HCT116 (cell line): ENCODE measurements at regions not wholly inside any gene's neighbourhood (a gene's known extent, or its start where the extent isn't known, plus 50 kb on each side); places are given as distances from the start of the nearest gene placed in this dataset.

Experiments
- ATAC-seq: fragments of 200-7000 bp; cut with Tn5 transposase; 2 replicates; pipeline ENCODE4 v1.9.1; 2020; ENCODE audit warnings: mild to moderate bottlenecking, moderate library complexity
- BruUV-seq: library from RNA; stranded (reverse); fragments of 400-500 nt; replicated peaks from 2 replicates; lab custom pipeline; 2021; lab: Mats Ljungman, UMichigan
- CTCF ChIA-PET: fragments of 300-600 bp; sonication (Branson Sonifier 250); formaldehyde crosslinking; loops from one replicate; lab custom pipeline; 2021; ENCODE audit warnings: antibody characterized with exemption; lab: Charles Lee
- POLR2A ChIA-PET: fragments of 300-600, 350-600 bp; sonication (Branson Sonifier 250); formaldehyde crosslinking; loops from one replicate; lab custom pipeline; 2021; ENCODE audit warnings: antibody characterized with exemption; lab: Charles Lee
- RAD21 ChIA-PET, 2 experiments: fragments of 300-600 bp; sonication (Branson Sonifier 250); formaldehyde crosslinking; loops; one replicate each; lab custom pipeline; 2023; ENCODE audit warnings: low total read pairs in 2 of 2; ENCODE audit not compliant: uncharacterized antibody in 2 of 2, unreplicated experiment in 2 of 2, low non-redundant PET in 1 of 2; lab: Charles Lee
- DNase-seq: peaks from one replicate; pipeline ENCODE4 v3.0.0-alpha.2; 2010; ENCODE audit warnings: low read depth, low spot score
- H2AFZ ChIP-seq: fragments of 200-600 bp; shearing (Covaris generic), sonication (generic); 2 replicates; pipeline ENCODE4 v1.6.1; 2017; ENCODE audit warnings: low read depth, mixed run types, mixed read lengths, antibody characterized with exemption, low read length; ENCODE audit not compliant: poor library complexity, severe bottlenecking
- H3K27ac ChIP-seq: 2 replicates; pipeline ENCODE4 v1.5.1; 2012; ENCODE audit warnings: low read depth, low read length
- H3K27me3 ChIP-seq: fragments of 200-600 bp; sonication (generic); 2 replicates; pipeline ENCODE4 v1.6.1; 2016; ENCODE audit warnings: mixed run types, low read length, mixed read lengths; ENCODE audit not compliant: insufficient read depth
- H3K36me3 ChIP-seq, 2 experiments: fragments of 200-500 bp in 1 of 2; fragments of 200-600 bp in 1 of 2; sonication (Bioruptor generic) in 1 of 2; sonication (generic) in 1 of 2; 2 replicates each; pipeline versions ENCODE4 v1.5.1 to v1.6.1; 2014 to 2016; ENCODE audit warnings: low read length in 2 of 2, inconsistent platforms in 1 of 2, mixed read lengths in 1 of 2, mixed run types in 1 of 2; ENCODE audit not compliant: insufficient read depth in 2 of 2, control insufficient read depth in 1 of 2
- H3K4me1 ChIP-seq, 2 experiments: fragments of 200-600 bp in 1 of 2; sonication (generic) in 1 of 2; 2 replicates each; pipeline versions ENCODE4 v1.5.1 to v1.6.1; 2012 to 2017; ENCODE audit warnings: low read length in 2 of 2, inconsistent platforms in 1 of 2, mild to moderate bottlenecking in 1 of 2, mixed read lengths in 1 of 2, mixed run types in 1 of 2, moderate library complexity in 1 of 2; ENCODE audit not compliant: insufficient read depth in 2 of 2, control insufficient read depth in 1 of 2
- H3K4me2 ChIP-seq: fragments of 200-600 bp; sonication (generic); 2 replicates; pipeline ENCODE4 v1.6.1; 2017; ENCODE audit warnings: mixed run types, low read length, mixed read lengths
- H3K4me3 ChIP-seq, 2 experiments: fragments of 200-600 bp in 1 of 2; sonication (generic) in 1 of 2; replicated peaks in 1 of 2; 2 replicates each; pipeline ENCODE4 v1.5.1; 2011 to 2016; ENCODE audit warnings: low read length in 2 of 2, control low read depth in 1 of 2, low read depth in 1 of 2, mild to moderate bottlenecking in 1 of 2, mixed read lengths in 1 of 2, mixed run types in 1 of 2
- H3K79me2 ChIP-seq: fragments of 200-600 bp; sonication (generic); 2 replicates; pipeline ENCODE4 v1.6.1; 2017; ENCODE audit warnings: mild to moderate bottlenecking, mixed run types, low read length, moderate library complexity, mixed read lengths; ENCODE audit not compliant: insufficient read depth
- H3K9ac ChIP-seq: fragments of 200-600 bp; sonication (generic); 2 replicates; pipeline ENCODE4 v1.6.1; 2016; ENCODE audit warnings: low read length, mixed read lengths
- H3K9me2 ChIP-seq: fragments of 200-600 bp; sonication (generic), shearing (Covaris generic); 2 replicates; pipeline ENCODE4 v1.6.1; 2017; ENCODE audit warnings: mixed run types, mild to moderate bottlenecking, moderate library complexity; ENCODE audit not compliant: insufficient read depth
- H3K9me3 ChIP-seq, 2 experiments: fragments of 200-500 bp in 1 of 2; fragments of 200-600 bp in 1 of 2; sonication (Bioruptor generic) in 1 of 2; sonication (generic) in 1 of 2; 2 replicates each; pipeline ENCODE4 v1.6.1; 2014 to 2017; ENCODE audit warnings: low read length in 2 of 2, mixed read lengths in 2 of 2, inconsistent platforms in 1 of 2, low read depth in 1 of 2, mild to moderate bottlenecking in 1 of 2, mixed run types in 1 of 2, moderate library complexity in 1 of 2; ENCODE audit not compliant: control insufficient read depth in 1 of 2, insufficient read depth in 1 of 2
- H4K20me1 ChIP-seq: fragments of 200-600 bp; sonication (generic), shearing (Covaris generic); 2 replicates; pipeline ENCODE4 v1.6.1; 2017; ENCODE audit warnings: mixed run types, mild to moderate bottlenecking, moderate library complexity; ENCODE audit not compliant: insufficient read depth
- CBX3 ChIP-seq: IDR thresholded peaks from 2 replicates; pipeline ENCODE4 v1.6.1; 2012; ENCODE audit warnings: low read depth
- CEBPB ChIP-seq: IDR thresholded peaks from 2 replicates; pipeline ENCODE4 v1.6.1; 2012; ENCODE audit warnings: low read depth
- EZH2 ChIP-seq: fragments of 200-600 bp; sonication (generic); IDR thresholded peaks from 2 replicates; pipeline ENCODE4 v1.6.1; 2017; ENCODE audit warnings: antibody characterized with exemption, mixed run types
- EZH2phosphoT487 ChIP-seq: fragments of 200-600 bp; IDR thresholded peaks from 2 replicates; pipeline ENCODE4 v1.6.1; 2018; ENCODE audit warnings: antibody characterized with exemption, borderline replicate concordance
- FOSL1 ChIP-seq: IDR thresholded peaks from 2 replicates; pipeline ENCODE4 v1.6.1; 2012; ENCODE audit warnings: low read depth
- MAX ChIP-seq: IDR thresholded peaks from 2 replicates; pipeline ENCODE4 v1.6.1; 2012
- POLR2A ChIP-seq: IDR thresholded peaks from 2 replicates; pipeline ENCODE4 v1.7.0; 2011; ENCODE audit warnings: borderline replicate concordance; ENCODE audit not compliant: insufficient read depth, insufficient read length; ENCODE audit errors: extremely low read depth
- POLR2AphosphoS5 ChIP-seq: IDR thresholded peaks from 2 replicates; pipeline ENCODE4 v1.6.1; 2011; ENCODE audit warnings: mild to moderate bottlenecking, low read depth, low read length, moderate library complexity
- RAD21 ChIP-seq: IDR thresholded peaks from 2 replicates; pipeline ENCODE4 v1.6.1; 2012; ENCODE audit warnings: low read depth, mild to moderate bottlenecking
- SIN3A ChIP-seq: IDR thresholded peaks from 2 replicates; pipeline ENCODE4 v1.6.1; 2012; ENCODE audit warnings: low read depth
- SP1 ChIP-seq: IDR thresholded peaks from 2 replicates; pipeline ENCODE4 v1.6.1; 2012; ENCODE audit warnings: low read depth
- YY1 ChIP-seq: IDR thresholded peaks from 2 replicates; pipeline ENCODE4 v1.6.1; 2011; ENCODE audit warnings: low read length, low read depth, moderate library complexity, mild to moderate bottlenecking; ENCODE audit not compliant: insufficient replicate concordance; ENCODE audit errors: extremely low read depth
- intact Hi-C: fragments of 100-400 bp; cut with micrococcal nuclease; formaldehyde crosslinking; loops from 2 replicates; pipeline ENCODE4 v1.10.0; 2022
- TF ChIP-seq, protein P1 (sequence below): IDR thresholded peaks from 2 replicates; pipeline ENCODE4 v1.6.1; 2012
- TF ChIP-seq, protein P2 (sequence below): IDR thresholded peaks from 2 replicates; pipeline ENCODE4 v1.6.1; 2012; ENCODE audit warnings: low read depth

- Histone ChIP-seq H3K9ac (no peak overlapping the region), H3K27ac (no peak overlapping the region), H3K9me2 (no peaks in the 10 kb centered on the region), H3K4me1 (no peaks in the 10 kb centered on the region), H4K20me1 (no peaks in the 10 kb centered on the region), H3K79me2 (no peaks in the 10 kb centered on the region), H3K36me3 (no peaks in the 10 kb centered on the region), H2AFZ (no peak overlapping the region), H3K27me3 (no peaks in the 10 kb centered on the region), H3K4me3 (no peak overlapping the region), H3K9me3 (peaks cover 0 to 4% of the 10 kb centered on the region in 2 experiments; a peak in 2 of 4 replicates), H3K4me2 (no peak overlapping the region)
- POLR2A ChIA-PET, result no interaction called here
- no TSS peak for BruUV-seq
- TF ChIP-seq SP1 (no peak), EZH2phosphoT487 (no peak), CBX3 (no peak), YY1 (no peak), MAX (no peak), FOSL1 (no peak), RAD21 (no peak), POLR2A (no peak)
- no peak for ATAC-seq
- intact Hi-C loops, result no loop called here
- DNase-seq, result no peak
- CTCF ChIA-PET, result no interaction called here
- RAD21 ChIA-PET, result no interaction called here
These were observed 393.0 kb upstream of the SALL3 start for GRCh38 chr18:78586586-78586985.

GRCh38 chr18:78587096-78587495 lies 392.5 kb upstream of the SALL3 start:
- DNase-seq, result no peak
- Histone ChIP-seq H3K4me3 (no peak overlapping the region), H3K4me1 (no peaks in the 10 kb centered on the region), H4K20me1 (no peaks in the 10 kb centered on the region), H3K27ac (no peak overlapping the region), H3K9me2 (no peaks in the 10 kb centered on the region), H3K36me3 (no peaks in the 10 kb centered on the region), H3K27me3 (no peaks in the 10 kb centered on the region), H3K4me2 (no peak overlapping the region), H3K9ac (no peak overlapping the region), H2AFZ (no peak overlapping the region), H3K79me2 (no peaks in the 10 kb centered on the region), H3K9me3 (peaks cover 0 to 4% of the 10 kb centered on the region in 2 experiments; a peak in 2 of 4 replicates)
- ChIA-PET CTCF (no interaction called here), POLR2A (no interaction called here), RAD21 (no interaction called here)
- TF ChIP-seq, protein P1, sequence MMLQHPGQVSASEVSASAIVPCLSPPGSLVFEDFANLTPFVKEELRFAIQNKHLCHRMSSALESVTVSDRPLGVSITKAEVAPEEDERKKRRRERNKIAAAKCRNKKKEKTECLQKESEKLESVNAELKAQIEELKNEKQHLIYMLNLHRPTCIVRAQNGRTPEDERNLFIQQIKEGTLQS, result no peak
- no peak for TF ChIP-seq POLR2AphosphoS5
- TF ChIP-seq, protein P2, sequence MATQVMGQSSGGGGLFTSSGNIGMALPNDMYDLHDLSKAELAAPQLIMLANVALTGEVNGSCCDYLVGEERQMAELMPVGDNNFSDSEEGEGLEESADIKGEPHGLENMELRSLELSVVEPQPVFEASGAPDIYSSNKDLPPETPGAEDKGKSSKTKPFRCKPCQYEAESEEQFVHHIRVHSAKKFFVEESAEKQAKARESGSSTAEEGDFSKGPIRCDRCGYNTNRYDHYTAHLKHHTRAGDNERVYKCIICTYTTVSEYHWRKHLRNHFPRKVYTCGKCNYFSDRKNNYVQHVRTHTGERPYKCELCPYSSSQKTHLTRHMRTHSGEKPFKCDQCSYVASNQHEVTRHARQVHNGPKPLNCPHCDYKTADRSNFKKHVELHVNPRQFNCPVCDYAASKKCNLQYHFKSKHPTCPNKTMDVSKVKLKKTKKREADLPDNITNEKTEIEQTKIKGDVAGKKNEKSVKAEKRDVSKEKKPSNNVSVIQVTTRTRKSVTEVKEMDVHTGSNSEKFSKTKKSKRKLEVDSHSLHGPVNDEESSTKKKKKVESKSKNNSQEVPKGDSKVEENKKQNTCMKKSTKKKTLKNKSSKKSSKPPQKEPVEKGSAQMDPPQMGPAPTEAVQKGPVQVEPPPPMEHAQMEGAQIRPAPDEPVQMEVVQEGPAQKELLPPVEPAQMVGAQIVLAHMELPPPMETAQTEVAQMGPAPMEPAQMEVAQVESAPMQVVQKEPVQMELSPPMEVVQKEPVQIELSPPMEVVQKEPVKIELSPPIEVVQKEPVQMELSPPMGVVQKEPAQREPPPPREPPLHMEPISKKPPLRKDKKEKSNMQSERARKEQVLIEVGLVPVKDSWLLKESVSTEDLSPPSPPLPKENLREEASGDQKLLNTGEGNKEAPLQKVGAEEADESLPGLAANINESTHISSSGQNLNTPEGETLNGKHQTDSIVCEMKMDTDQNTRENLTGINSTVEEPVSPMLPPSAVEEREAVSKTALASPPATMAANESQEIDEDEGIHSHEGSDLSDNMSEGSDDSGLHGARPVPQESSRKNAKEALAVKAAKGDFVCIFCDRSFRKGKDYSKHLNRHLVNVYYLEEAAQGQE, result no peak
- no peak for TF ChIP-seq MAX
- TF ChIP-seq YY1, result no peak
- no peak for TF ChIP-seq RAD21
- TF ChIP-seq SIN3A, result no peak
- TF ChIP-seq CEBPB, result no peak
- TF ChIP-seq EZH2, result no peak
- no TSS peak for BruUV-seq
- intact Hi-C loops, result no loop called here
- ATAC-seq, result no peak
